ENCODE measurements at regions not wholly inside any gene's neighbourhood (a gene's known extent, or its start where the extent isn't known, plus 50 kb on each side); places are given as distances from the start of the nearest gene placed in this dataset.
"Not testable (repeated sequence)": the region's sequence is repeated elsewhere in the genome, so short reads cannot be mapped to it uniquely, and the experiment has no call there.

GRCh38 chr3:10726787-10727186, 89.2 kb upstream of the SLC6A11 start:
- ATAC-seq (replicated peaks; ENCODE audit: extremely low read depth, poor library complexity, severe bottlenecking) = no peak
- peaks cover 5% of the 10 kb centered on the region for H3K9me3 Mint-ChIP-seq

GRCh38 chr3:10729439-10729838, 86.6 kb upstream of the SLC6A11 start:
- H3K27ac Mint-ChIP-seq (ENCODE audit: low read depth) = no peak overlapping the region
- peaks cover 23% of the 10 kb centered on the region for H3K9me3 Mint-ChIP-seq
- DNase-seq (ENCODE audit: low spot score in 2 of 2) (no peak), ATAC-seq (replicated peaks; ENCODE audit: extremely low read depth, poor library complexity, severe bottlenecking) (no peak)
- H3K36me3 Mint-ChIP-seq (ENCODE audit: insufficient read depth) = peaks cover 3% of the 10 kb centered on the region
- peaks cover 69% of the 10 kb centered on the region for H3K27me3 Mint-ChIP-seq
- H3K4me3 Mint-ChIP-seq = no peak overlapping the region
- no peaks in the 10 kb centered on the region for H3K4me1 Mint-ChIP-seq

More at GRCh38 chr3:10726787-10727186, 89.2 kb upstream of the SLC6A11 start:
- peaks cover 3% of the 10 kb centered on the region for H3K36me3 Mint-ChIP-seq (ENCODE audit: insufficient read depth)
- no peak overlapping the region for H3K4me3 Mint-ChIP-seq
- no peak for DNase-seq (ENCODE audit: low spot score in 2 of 2)
- H3K27ac Mint-ChIP-seq (ENCODE audit: low read depth) = no peak overlapping the region
- H3K4me1 Mint-ChIP-seq = no peaks in the 10 kb centered on the region
- H3K27me3 Mint-ChIP-seq = peaks cover 82% of the 10 kb centered on the region

GRCh38 chr3:10732292-10732691, 83.7 kb upstream of the SLC6A11 start:
- DNase-seq (ENCODE audit: low spot score in 2 of 2) (no peak), ATAC-seq (replicated peaks; ENCODE audit: extremely low read depth, poor library complexity, severe bottlenecking) (no peak)
- H3K9me3 Mint-ChIP-seq = peaks cover 23% of the 10 kb centered on the region
- peaks cover 80% of the 10 kb centered on the region for H3K27me3 Mint-ChIP-seq
- H3K36me3 Mint-ChIP-seq (ENCODE audit: insufficient read depth) = peaks cover 3% of the 10 kb centered on the region
- H3K4me1 Mint-ChIP-seq = no peaks in the 10 kb centered on the region
- no peak overlapping the region for H3K27ac Mint-ChIP-seq (ENCODE audit: low read depth)
- H3K4me3 Mint-ChIP-seq = no peak overlapping the region

GRCh38 chr3:10733297-10733696, 82.7 kb upstream of the SLC6A11 start:
- no peak overlapping the region for H3K27ac Mint-ChIP-seq (ENCODE audit: low read depth)
- H3K9me3 Mint-ChIP-seq = peaks cover 23% of the 10 kb centered on the region
- H3K4me3 Mint-ChIP-seq = no peak overlapping the region
- ATAC-seq (replicated peaks; ENCODE audit: extremely low read depth, poor library complexity, severe bottlenecking) = no peak
- H3K36me3 Mint-ChIP-seq (ENCODE audit: insufficient read depth) = peaks cover 3% of the 10 kb centered on the region
- H3K27me3 Mint-ChIP-seq = peaks cover 80% of the 10 kb centered on the region
- H3K4me1 Mint-ChIP-seq = no peaks in the 10 kb centered on the region
- no peak for DNase-seq (ENCODE audit: low spot score in 2 of 2)

- H3K27me3 Mint-ChIP-seq = peaks cover 82% of the 10 kb centered on the region
- H3K4me1 Mint-ChIP-seq = peaks cover 13% of the 10 kb centered on the region
- not testable (repeated sequence) for ATAC-seq (replicated peaks; ENCODE audit: extremely low read depth, poor library complexity, severe bottlenecking); DNase-seq (ENCODE audit: low spot score in 2 of 2); H3K27ac Mint-ChIP-seq (ENCODE audit: low read depth); H3K36me3 Mint-ChIP-seq (ENCODE audit: insufficient read depth); H3K4me3 Mint-ChIP-seq
- H3K9me3 Mint-ChIP-seq = peaks cover 19% of the 10 kb centered on the region
Observed at GRCh38 chr3:10736444-10736843, 79.6 kb upstream of the SLC6A11 start.

- Mint-ChIP-seq H3K9me3 (peaks cover 10% of the 10 kb centered on the region), H3K27me3 (peaks cover 84% of the 10 kb centered on the region)
Observed at GRCh38 chr3:10737785-10738184, 78.2 kb upstream of the SLC6A11 start.

GRCh38 chr3:10738688-10739372, 77.2 kb upstream of the SLC6A11 start:
- H3K9me3 Mint-ChIP-seq = peaks cover 5% of the 10 kb centered on the region
- H3K27me3 Mint-ChIP-seq = peaks cover 91% of the 10 kb centered on the region
- no peak overlapping the region for H3K27ac Mint-ChIP-seq (ENCODE audit: low read depth)
- peaks cover 13% of the 10 kb centered on the region for H3K4me1 Mint-ChIP-seq
- peak overlapping the region; percentile 26 for H3K4me3 Mint-ChIP-seq
- DNase-seq (ENCODE audit: low spot score in 2 of 2) (peak; percentile 54 to 62), ATAC-seq (replicated peaks; ENCODE audit: extremely low read depth, poor library complexity, severe bottlenecking) (peak; percentile 32)
- no peaks in the 10 kb centered on the region for H3K36me3 Mint-ChIP-seq (ENCODE audit: insufficient read depth)

More at GRCh38 chr3:10737785-10738184, 78.2 kb upstream of the SLC6A11 start:
- Mint-ChIP-seq H3K27ac (ENCODE audit: low read depth) (no peak overlapping the region), H3K36me3 (ENCODE audit: insufficient read depth) (no peaks in the 10 kb centered on the region), H3K4me3 (no peak overlapping the region), H3K4me1 (peaks cover 13% of the 10 kb centered on the region)
- DNase-seq (ENCODE audit: low spot score in 2 of 2) (no peak), ATAC-seq (replicated peaks; ENCODE audit: extremely low read depth, poor library complexity, severe bottlenecking) (no peak)

GRCh38 chr3:10740954-10741353, 75.1 kb upstream of the SLC6A11 start:
- no peaks in the 10 kb centered on the region for H3K9me3 Mint-ChIP-seq
- H3K27me3 Mint-ChIP-seq = peaks cover 73% of the 10 kb centered on the region
- H3K36me3 Mint-ChIP-seq (ENCODE audit: insufficient read depth) = no peaks in the 10 kb centered on the region
- H3K4me3 Mint-ChIP-seq = no peak overlapping the region
- DNase-seq (ENCODE audit: low spot score in 2 of 2) (no peak), ATAC-seq (replicated peaks; ENCODE audit: extremely low read depth, poor library complexity, severe bottlenecking) (no peak)
- peaks cover 13% of the 10 kb centered on the region for H3K4me1 Mint-ChIP-seq
- no peak overlapping the region for H3K27ac Mint-ChIP-seq (ENCODE audit: low read depth)

GRCh38 chr3:10741891-10742671, 73.9 kb upstream of the SLC6A11 start:
- Mint-ChIP-seq H3K36me3 (ENCODE audit: insufficient read depth) (no peaks in the 10 kb centered on the region), H3K9me3 (no peaks in the 10 kb centered on the region)
- ATAC-seq (replicated peaks; ENCODE audit: extremely low read depth, poor library complexity, severe bottlenecking) = no peak

GRCh38 chr3:10743366-10744097, 72.5 kb upstream of the SLC6A11 start:
- Mint-ChIP-seq H3K27me3 (peaks cover 64% of the 10 kb centered on the region), H3K9me3 (no peaks in the 10 kb centered on the region), H3K4me1 (peaks cover 12% of the 10 kb centered on the region), H3K27ac (ENCODE audit: low read depth) (no peak overlapping the region), H3K36me3 (ENCODE audit: insufficient read depth) (no peaks in the 10 kb centered on the region), H3K4me3 (no peak overlapping the region)
- DNase-seq (ENCODE audit: low spot score in 2 of 2) (no peak), ATAC-seq (replicated peaks; ENCODE audit: extremely low read depth, poor library complexity, severe bottlenecking) (no peak)

More at GRCh38 chr3:10741891-10742671, 73.9 kb upstream of the SLC6A11 start:
- Mint-ChIP-seq H3K4me1 (peaks cover 13% of the 10 kb centered on the region), H3K4me3 (no peak overlapping the region), H3K27me3 (peaks cover 72% of the 10 kb centered on the region), H3K27ac (ENCODE audit: low read depth) (no peak overlapping the region)
- no peak for DNase-seq (ENCODE audit: low spot score in 2 of 2)

- H3K36me3 Mint-ChIP-seq (ENCODE audit: insufficient read depth) = no peaks in the 10 kb centered on the region
- peak; percentile 28 for ATAC-seq (replicated peaks; ENCODE audit: extremely low read depth, poor library complexity, severe bottlenecking)
- H3K9me3 Mint-ChIP-seq = no peaks in the 10 kb centered on the region
- H3K27me3 Mint-ChIP-seq = peaks cover 58% of the 10 kb centered on the region
- H3K27ac Mint-ChIP-seq (ENCODE audit: low read depth) = no peak overlapping the region
- no peak for DNase-seq (ENCODE audit: low spot score in 2 of 2)
- H3K4me1 Mint-ChIP-seq = peaks cover 6% of the 10 kb centered on the region
- no peak overlapping the region for H3K4me3 Mint-ChIP-seq
Observed at GRCh38 chr3:10744098-10744465, 71.9 kb upstream of the SLC6A11 start.

- Mint-ChIP-seq H3K27me3 (peaks cover 45% of the 10 kb centered on the region), H3K36me3 (ENCODE audit: insufficient read depth) (no peaks in the 10 kb centered on the region), H3K27ac (ENCODE audit: low read depth) (no peak overlapping the region), H3K9me3 (no peaks in the 10 kb centered on the region), H3K4me1 (no peaks in the 10 kb centered on the region), H3K4me3 (no peak overlapping the region)
- ATAC-seq (replicated peaks; ENCODE audit: extremely low read depth, poor library complexity, severe bottlenecking) (no peak), DNase-seq (ENCODE audit: low spot score in 2 of 2) (no peak)
Observed at GRCh38 chr3:10745392-10745791, 70.6 kb upstream of the SLC6A11 start.

Measured in central memory CD8-positive, alpha-beta T cell (primary cell).